Neural crest cell (in vitro differentiated cells): ENCODE measurements at regions not wholly inside any gene's neighbourhood (a gene's known extent, or its start where the extent isn't known, plus 50 kb on each side); places are given as distances from the start of the nearest gene placed in this dataset.
A peak's percentile ranks its signal among the peaks of the same experiment; 100 is the strongest.

Source experiments
- DNase-seq: peaks from one replicate; pipeline ENCODE4 v3.0.0; 2021; ENCODE audit warnings: low read depth, mixed read lengths, low spot score
- H3K27ac Mint-ChIP-seq: one replicate; pipeline ENCODE4 v1.8.0; 2021; ENCODE audit warnings: mild to moderate bottlenecking, mixed read lengths; ENCODE audit not compliant: unreplicated experiment
- H3K27me3 Mint-ChIP-seq: 2 replicates; pipeline ENCODE4 v1.8.0; 2021; ENCODE audit warnings: low read depth, mild to moderate bottlenecking, mixed read lengths
- H3K36me3 Mint-ChIP-seq: 2 replicates; pipeline ENCODE4 v1.8.0; 2021; ENCODE audit warnings: low read depth, mild to moderate bottlenecking, mixed read lengths
- H3K4me1 Mint-ChIP-seq: 2 replicates; pipeline ENCODE4 v1.8.0; 2021; ENCODE audit warnings: mixed read lengths
- H3K4me3 Mint-ChIP-seq: one replicate; pipeline ENCODE4 v1.8.0; 2021; ENCODE audit warnings: mild to moderate bottlenecking, mixed read lengths
- H3K9me3 Mint-ChIP-seq: 2 replicates; pipeline ENCODE4 v1.8.0; 2021; ENCODE audit warnings: mixed read lengths
- TF ChIP-seq, protein P1 (sequence below): fragments of 200-600 bp; sonication (generic); conservative IDR thresholded peaks from 2 replicates; pipeline ENCODE4 v1.5.0; 2021; ENCODE audit warnings: antibody characterized with exemption, mild to moderate bottlenecking

DNA sequence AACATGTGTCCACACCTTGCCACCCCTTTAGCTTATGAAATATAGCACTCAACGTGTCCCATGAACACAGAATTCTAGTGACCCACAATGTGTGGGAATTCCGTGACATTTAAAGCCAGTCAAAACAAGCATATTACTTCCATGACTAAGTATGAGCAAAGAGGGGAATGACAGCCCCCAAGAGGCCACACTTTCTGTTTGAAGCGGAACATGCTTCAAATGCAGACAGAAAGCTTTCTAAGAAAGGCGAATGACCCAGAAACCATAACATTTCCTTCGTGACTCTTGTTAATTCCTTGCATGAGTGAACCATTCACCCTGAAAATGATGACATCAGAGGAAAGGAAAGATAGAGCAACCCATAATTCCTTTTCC lies 122.0 kb upstream of the FNDC3A start:
- H3K4me3 Mint-ChIP-seq: no peak overlapping the region
- no peak for DNase-seq
- no peaks in the 10 kb centered on the region for H3K27me3 Mint-ChIP-seq
- no peak overlapping the region for H3K27ac Mint-ChIP-seq
- TF ChIP-seq, protein P1, sequence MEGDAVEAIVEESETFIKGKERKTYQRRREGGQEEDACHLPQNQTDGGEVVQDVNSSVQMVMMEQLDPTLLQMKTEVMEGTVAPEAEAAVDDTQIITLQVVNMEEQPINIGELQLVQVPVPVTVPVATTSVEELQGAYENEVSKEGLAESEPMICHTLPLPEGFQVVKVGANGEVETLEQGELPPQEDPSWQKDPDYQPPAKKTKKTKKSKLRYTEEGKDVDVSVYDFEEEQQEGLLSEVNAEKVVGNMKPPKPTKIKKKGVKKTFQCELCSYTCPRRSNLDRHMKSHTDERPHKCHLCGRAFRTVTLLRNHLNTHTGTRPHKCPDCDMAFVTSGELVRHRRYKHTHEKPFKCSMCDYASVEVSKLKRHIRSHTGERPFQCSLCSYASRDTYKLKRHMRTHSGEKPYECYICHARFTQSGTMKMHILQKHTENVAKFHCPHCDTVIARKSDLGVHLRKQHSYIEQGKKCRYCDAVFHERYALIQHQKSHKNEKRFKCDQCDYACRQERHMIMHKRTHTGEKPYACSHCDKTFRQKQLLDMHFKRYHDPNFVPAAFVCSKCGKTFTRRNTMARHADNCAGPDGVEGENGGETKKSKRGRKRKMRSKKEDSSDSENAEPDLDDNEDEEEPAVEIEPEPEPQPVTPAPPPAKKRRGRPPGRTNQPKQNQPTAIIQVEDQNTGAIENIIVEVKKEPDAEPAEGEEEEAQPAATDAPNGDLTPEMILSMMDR: no peak
- no peaks in the 10 kb centered on the region for H3K9me3 Mint-ChIP-seq
- no peaks in the 10 kb centered on the region for H3K36me3 Mint-ChIP-seq
- H3K4me1 Mint-ChIP-seq: peaks cover 7% of the 10 kb centered on the region

DNA sequence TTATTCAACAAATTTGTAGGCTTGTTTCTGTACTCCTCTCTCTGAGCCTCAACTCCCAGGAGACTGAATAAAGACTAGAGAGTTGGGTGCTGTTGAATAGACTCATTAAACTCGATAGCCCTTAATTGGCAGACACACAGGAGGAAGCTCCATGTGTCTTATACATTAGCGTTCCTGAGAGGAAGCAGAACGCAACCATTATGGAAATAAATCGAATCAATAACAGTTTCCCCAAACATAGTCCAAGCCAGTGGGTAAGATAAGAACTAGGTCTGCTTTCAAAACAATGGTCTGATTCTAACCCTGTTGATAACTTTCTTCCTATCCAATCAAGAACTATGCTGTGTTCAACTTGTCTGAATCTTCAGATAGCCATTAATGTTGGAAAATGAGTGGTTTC lies 118.1 kb upstream of the FNDC3A start:
- no peak overlapping the region for H3K4me3 Mint-ChIP-seq
- H3K36me3 Mint-ChIP-seq: no peaks in the 10 kb centered on the region
- H3K4me1 Mint-ChIP-seq: peaks cover 12% of the 10 kb centered on the region
- TF ChIP-seq, protein P1: no peak
- no peaks in the 10 kb centered on the region for H3K27me3 Mint-ChIP-seq
- H3K27ac Mint-ChIP-seq: no peak overlapping the region
- DNase-seq: no peak
- H3K9me3 Mint-ChIP-seq: no peaks in the 10 kb centered on the region

DNA sequence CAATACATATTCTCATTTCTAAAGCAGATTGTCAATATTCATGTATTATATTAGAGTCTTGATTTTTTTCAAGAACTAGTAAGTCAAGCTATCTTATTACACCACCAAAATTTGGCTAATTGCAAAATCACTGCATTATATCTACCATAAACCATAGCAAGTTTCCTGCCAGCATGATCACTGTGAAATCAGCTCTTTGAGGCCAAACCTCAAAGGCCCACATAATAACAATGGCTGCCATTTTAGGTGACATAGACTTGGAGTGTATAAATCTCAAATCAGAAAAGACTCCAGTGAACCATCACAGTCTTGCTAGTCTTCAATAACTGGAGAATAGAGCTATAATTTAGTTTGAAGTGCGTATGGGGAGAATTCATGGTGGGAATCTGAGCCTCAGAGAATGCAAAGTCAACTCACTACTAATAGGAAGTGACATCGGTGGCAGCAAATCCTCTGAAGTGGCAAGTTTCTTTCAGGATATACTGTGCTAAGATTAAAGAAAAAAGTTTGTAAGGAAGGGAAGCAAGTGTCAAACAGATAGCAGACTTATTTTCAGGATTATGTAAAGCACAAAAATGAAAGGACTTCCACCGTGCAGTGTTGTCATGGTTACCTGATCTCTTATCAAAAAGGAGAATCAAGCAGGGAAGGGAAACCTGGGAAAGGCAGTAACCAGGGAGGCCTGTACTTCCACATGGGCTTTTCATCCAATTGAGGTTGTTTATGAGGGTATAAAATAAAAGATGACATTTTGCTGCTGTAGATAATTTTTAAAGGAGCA lies 117.4 kb upstream of the FNDC3A start:
- Mint-ChIP-seq H3K36me3 (no peaks in the 10 kb centered on the region), H3K4me1 (peaks cover 12% of the 10 kb centered on the region), H3K27ac (no peak overlapping the region), H3K9me3 (no peaks in the 10 kb centered on the region), H3K27me3 (no peaks in the 10 kb centered on the region), H3K4me3 (no peak overlapping the region)
- DNase-seq: no peak
- TF ChIP-seq, protein P1: no peak

DNA sequence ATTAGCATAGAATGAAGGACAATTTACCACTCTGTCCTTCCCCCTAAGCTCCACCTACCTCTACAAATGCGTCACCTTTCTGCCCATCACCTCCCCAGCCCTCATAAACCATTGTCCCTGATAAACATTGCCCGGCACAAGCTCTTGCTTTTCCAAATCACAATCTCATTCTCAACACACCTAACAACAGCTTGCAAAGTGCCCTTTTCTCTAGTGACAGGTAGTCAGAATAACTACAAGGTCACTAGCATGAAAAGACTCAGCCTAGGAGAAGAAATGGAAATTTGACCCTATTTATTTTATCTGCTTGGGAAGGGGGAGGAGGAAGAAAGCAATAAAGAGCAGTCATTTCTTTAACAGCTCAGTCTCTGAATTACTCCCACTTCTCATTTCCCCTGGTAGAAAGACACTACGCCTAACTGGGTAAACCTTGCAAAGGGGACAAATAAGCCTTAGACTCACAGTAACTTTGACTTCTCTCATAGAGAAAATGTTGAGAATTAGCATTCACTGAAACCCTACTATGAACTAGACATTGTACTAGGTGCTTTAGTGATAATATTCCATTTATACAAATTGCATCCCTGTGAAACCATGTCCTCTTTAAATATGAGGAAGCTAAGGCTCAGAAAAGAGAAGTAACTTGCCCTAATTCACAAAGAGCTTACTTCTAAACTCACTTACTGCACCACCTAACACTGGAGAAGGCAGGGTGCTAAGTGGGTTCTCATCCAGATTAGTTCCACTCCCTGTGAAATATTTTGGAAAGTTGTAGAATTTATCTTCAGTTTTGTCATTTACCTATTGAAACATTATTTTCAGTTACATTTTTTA lies 116.2 kb upstream of the FNDC3A start:
- no peak overlapping the region for H3K4me3 Mint-ChIP-seq
- TF ChIP-seq, protein P1: no peak

DNA sequence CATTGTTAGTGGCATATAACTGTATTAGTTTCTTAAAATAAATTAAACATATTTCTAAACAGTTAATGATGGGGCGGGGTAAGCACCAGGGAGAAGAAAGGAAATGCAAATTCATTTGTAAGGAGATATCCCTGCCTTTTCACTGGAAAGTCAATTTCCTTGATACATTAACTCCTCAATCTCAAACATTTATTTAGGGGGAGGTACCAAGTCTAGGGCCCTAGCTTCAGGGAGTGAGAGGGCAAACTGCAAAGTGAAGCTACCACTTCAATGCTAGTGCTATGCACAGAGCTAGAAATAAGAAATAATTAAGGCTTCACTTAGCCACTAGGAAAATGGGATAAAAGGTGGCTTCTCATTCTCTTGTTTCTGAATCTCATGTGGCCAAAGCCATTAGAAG lies 115.3 kb upstream of the FNDC3A start:
- Mint-ChIP-seq H3K27ac (no peak overlapping the region), H3K4me1 (peaks cover 12% of the 10 kb centered on the region), H3K9me3 (no peaks in the 10 kb centered on the region), H3K27me3 (no peaks in the 10 kb centered on the region), H3K36me3 (no peaks in the 10 kb centered on the region), H3K4me3 (no peak overlapping the region)
- TF ChIP-seq, protein P1: no peak
- no peak for DNase-seq

More for the DNA sequence above, 116.2 kb upstream of the FNDC3A start:
- Mint-ChIP-seq H3K9me3 (no peaks in the 10 kb centered on the region), H3K27me3 (no peaks in the 10 kb centered on the region), H3K36me3 (no peaks in the 10 kb centered on the region), H3K4me1 (peaks cover 12% of the 10 kb centered on the region), H3K27ac (peak overlapping the region; percentile 16)
- DNase-seq: no peak
